IMR-90 (cell line): ENCODE measurements at regions not wholly inside any gene's neighbourhood (a gene's known extent, or its start where the extent isn't known, plus 50 kb on each side); places are given as distances from the start of the nearest gene placed in this dataset.

Experiments used
- ATAC-seq: fragments of 200-7000 bp; cut with Tn5 transposase; 2 replicates; pipeline ENCODE4 v1.9.1; 2020; ENCODE audit warnings: low read depth, mild to moderate bottlenecking, moderate library complexity
- BruUV-seq: library from RNA; stranded (reverse); fragments of 400-500 nt; replicated peaks from 2 replicates; lab custom pipeline; 2021; lab: Mats Ljungman, UMichigan
- CTCF ChIA-PET: fragments of 300-600 bp; formaldehyde crosslinking; extraction: SDS; loops from one replicate; lab custom pipeline; 2021; ENCODE audit warnings: antibody characterized with exemption; lab: Yijun Ruan, JAX
- POLR2A ChIA-PET: fragments of 300-600 bp; sonication (Branson Sonifier 250); formaldehyde crosslinking; loops from one replicate; lab custom pipeline; 2022; ENCODE audit warnings: antibody characterized with exemption; ENCODE audit not compliant: unreplicated experiment; lab: Charles Lee
- DNase-seq: peaks from one replicate; pipeline ENCODE4 v3.0.0; 2013
- H2AFZ ChIP-seq: replicated peaks from 2 replicates; pipeline ENCODE3; 2013; ENCODE audit warnings: low read length, mild to moderate bottlenecking; ENCODE audit not compliant: poor library complexity
- H2AK5ac ChIP-seq: 2 replicates; pipeline ENCODE4 v1.6.1; 2013; ENCODE audit warnings: low read depth, low read length, inconsistent platforms
- H2AK9ac ChIP-seq: replicated peaks from 2 replicates; pipeline ENCODE3; 2013; ENCODE audit warnings: mild to moderate bottlenecking, low read depth, low read length, moderate library complexity; ENCODE audit not compliant: poor library complexity
- H2BK120ac ChIP-seq: 2 replicates; pipeline ENCODE4 v1.6.1; 2013; ENCODE audit warnings: low read depth, low read length, inconsistent platforms
- H2BK15ac ChIP-seq: 3 replicates; pipeline ENCODE4 v1.6.1; 2013; ENCODE audit warnings: low read depth, low read length, inconsistent platforms
- H2BK20ac ChIP-seq: 2 replicates; pipeline ENCODE4 v1.6.1; 2013; ENCODE audit warnings: low read depth, mild to moderate bottlenecking, inconsistent platforms, low read length, moderate library complexity
- H2BK5ac ChIP-seq: 2 replicates; pipeline ENCODE4 v1.6.1; 2013; ENCODE audit warnings: mild to moderate bottlenecking, low read depth, low read length, inconsistent platforms; ENCODE audit not compliant: poor library complexity, severe bottlenecking
- H3K14ac ChIP-seq: replicated peaks from 2 replicates; pipeline ENCODE4 v1.6.1; 2013; ENCODE audit warnings: low read depth, low read length, inconsistent platforms
- H3K18ac ChIP-seq: 2 replicates; pipeline ENCODE4 v1.6.1; 2013; ENCODE audit warnings: low read depth, low read length, control low read depth
- H3K23ac ChIP-seq: 2 replicates; pipeline ENCODE4 v1.6.1; 2013; ENCODE audit warnings: low read depth, low read length, inconsistent platforms
- H3K27ac ChIP-seq: 2 replicates; pipeline ENCODE4 v1.5.1; 2013; ENCODE audit warnings: mild to moderate bottlenecking, control low read depth, low read length; ENCODE audit not compliant: insufficient read depth
- H3K27me3 ChIP-seq: 2 replicates; pipeline ENCODE4 v1.6.1; 2013; ENCODE audit warnings: low read length; ENCODE audit not compliant: control insufficient read depth, insufficient read depth
- H3K36me3 ChIP-seq: 2 replicates; pipeline ENCODE4 v1.6.1; 2013; ENCODE audit warnings: low read length, mixed read lengths; ENCODE audit not compliant: control insufficient read depth, insufficient read depth
- H3K4ac ChIP-seq: 2 replicates; pipeline ENCODE4 v1.6.1; 2013; ENCODE audit warnings: low read depth, low read length, inconsistent platforms
- H3K4me1 ChIP-seq: 2 replicates; pipeline ENCODE4 v1.6.1; 2013; ENCODE audit warnings: low read length, mixed read lengths; ENCODE audit not compliant: control insufficient read depth, insufficient read depth
- H3K4me2 ChIP-seq: 2 replicates; pipeline ENCODE4 v1.6.1; 2013; ENCODE audit warnings: low read depth, mild to moderate bottlenecking, control low read depth, low read length, moderate library complexity
- H3K4me3 ChIP-seq: 2 replicates; pipeline ENCODE4 v1.5.1; 2013; ENCODE audit warnings: low read depth, mild to moderate bottlenecking, control low read depth, low read length, moderate library complexity; ENCODE audit not compliant: insufficient read depth
- H3K56ac ChIP-seq: 2 replicates; pipeline ENCODE4 v1.6.1; 2013; ENCODE audit warnings: low read length, inconsistent platforms; ENCODE audit not compliant: insufficient read depth; ENCODE audit errors: extremely low read depth
- H3K79me1 ChIP-seq, 2 experiments: 2 replicates each; pipeline ENCODE4 v1.6.1; 2013; ENCODE audit warnings: low read length in 2 of 2, inconsistent platforms in 1 of 2, low read depth in 1 of 2
- H3K9ac ChIP-seq: 2 replicates; pipeline ENCODE4 v1.6.1; 2013; ENCODE audit warnings: low read depth, low read length, control low read depth
- H3K9me1 ChIP-seq: 2 replicates; pipeline ENCODE4 v1.6.1; 2013; ENCODE audit warnings: low read length, inconsistent platforms; ENCODE audit not compliant: insufficient read depth
- H3K9me3 ChIP-seq: 2 replicates; pipeline ENCODE4 v1.6.1; 2013; ENCODE audit warnings: low read length; ENCODE audit not compliant: control insufficient read depth, insufficient read depth
- H4K20me1 ChIP-seq: 2 replicates; pipeline ENCODE4 v1.6.1; 2013; ENCODE audit warnings: low read length, inconsistent platforms; ENCODE audit not compliant: insufficient read depth
- H4K5ac ChIP-seq: 2 replicates; pipeline ENCODE4 v1.6.1; 2013; ENCODE audit warnings: mild to moderate bottlenecking, low read depth, low read length, control low read depth
- H4K8ac ChIP-seq, 2 experiments: 2 replicates each; pipeline ENCODE4 v1.6.1; 2013; ENCODE audit warnings: low read depth in 2 of 2, low read length in 2 of 2, control low read depth in 1 of 2, inconsistent platforms in 1 of 2
- H4K91ac ChIP-seq: 2 replicates; pipeline ENCODE4 v1.6.1; 2013; ENCODE audit warnings: low read depth, low read length, inconsistent platforms; ENCODE audit not compliant: insufficient read depth
- BHLHE40 ChIP-seq: fragments of 150-350 bp; IDR thresholded peaks from 2 replicates; pipeline ENCODE4 v1.6.1; 2016; ENCODE audit warnings: mild to moderate bottlenecking, low read depth, low read length
- CEBPB ChIP-seq: IDR thresholded peaks from 2 replicates; pipeline ENCODE4 v1.6.1; 2012; ENCODE audit warnings: low read depth, low read length, improper control_type of control experiment
- CHD1 ChIP-seq: IDR thresholded peaks from 2 replicates; pipeline ENCODE4 v1.6.1; 2012; ENCODE audit warnings: low read depth, low read length, improper control_type of control experiment
- FOS ChIP-seq: fragments of 150-350 bp; IDR thresholded peaks from 2 replicates; pipeline ENCODE4 v1.6.1; 2016; ENCODE audit warnings: low read depth, low read length
- MAFK ChIP-seq: IDR thresholded peaks from 2 replicates; pipeline ENCODE4 v1.6.1; 2012; ENCODE audit warnings: low read depth, low read length, improper control_type of control experiment
- MAZ ChIP-seq: IDR thresholded peaks from 2 replicates; pipeline ENCODE4 v1.6.1; 2012; ENCODE audit warnings: low read depth, mild to moderate bottlenecking, low read length, improper control_type of control experiment, moderate library complexity, borderline replicate concordance
- MXI1 ChIP-seq: IDR thresholded peaks from 2 replicates; pipeline ENCODE4 v1.6.1; 2012; ENCODE audit warnings: low read depth, mild to moderate bottlenecking, low read length, moderate library complexity, borderline replicate concordance
- NFE2L2 ChIP-seq: fragments of 150-350 bp; IDR thresholded peaks from 2 replicates; pipeline ENCODE4 v1.6.1; 2016; ENCODE audit warnings: low read depth, mild to moderate bottlenecking, low read length
- POLR2A ChIP-seq: IDR thresholded peaks from 2 replicates; pipeline ENCODE4 v1.6.1; 2012; ENCODE audit warnings: mild to moderate bottlenecking, low read depth, low read length
- RAD21 ChIP-seq: IDR thresholded peaks from 2 replicates; pipeline ENCODE4 v1.6.1; 2012; ENCODE audit warnings: low read length, improper control_type of control experiment
- RCOR1 ChIP-seq: IDR thresholded peaks from 2 replicates; pipeline ENCODE4 v1.6.1; 2012; ENCODE audit warnings: mild to moderate bottlenecking, low read length, improper control_type of control experiment; ENCODE audit not compliant: insufficient replicate concordance
- RFX5 ChIP-seq: IDR thresholded peaks from 2 replicates; pipeline ENCODE4 v1.8.0; 2012; ENCODE audit warnings: low read depth, mild to moderate bottlenecking, low read length, moderate library complexity
- SMC3 ChIP-seq: fragments of 150-350 bp; IDR thresholded peaks from 2 replicates; pipeline ENCODE4 v1.6.1; 2016; ENCODE audit warnings: low read depth, mild to moderate bottlenecking, antibody characterized with exemption, low read length, moderate library complexity
- WGBS, 2 experiments: methylation state at CpG; one replicate each; pipeline versions ENCODE4 v1.1.5 to v1.1.7; 2013; ENCODE audit warnings: missing lambda C conversion rate in 2 of 2; ENCODE audit not compliant: insufficient read length in 1 of 2; ENCODE audit errors: extremely low coverage in 2 of 2; 5-methylcytosine and 5-hydroxymethylcytosine counted together
- dilution Hi-C: fragments of 300-500 bp; cut with HindIII; formaldehyde crosslinking; loops from one replicate; pipeline ENCODE4 v1.14.3; 2018; ENCODE audit warnings: low sequenced_read_pairs; ENCODE audit not compliant: unreplicated experiment
- in situ Hi-C: fragments of 300-500 bp; cut with MboI; formaldehyde crosslinking; loops from 3 replicates; pipeline ENCODE4 v1.14.3; 2019; ENCODE audit warnings: low sequenced_read_pairs, inconsistent platforms, mixed read lengths
- intact Hi-C: fragments of 100-400 bp; cut with micrococcal nuclease; formaldehyde crosslinking; loops from 2 replicates; pipeline ENCODE4 v1.10.0; 2022
- TF ChIP-seq, protein P1 (sequence below): fragments of 150-350 bp; IDR thresholded peaks from 2 replicates; pipeline ENCODE4 v1.6.1; 2017; ENCODE audit warnings: mild to moderate bottlenecking, antibody characterized with exemption, low read length, low read depth
- TF ChIP-seq, protein P2 (sequence below): conservative IDR thresholded peaks from 2 replicates; pipeline ENCODE4 v1.5.1; 2012; ENCODE audit warnings: mild to moderate bottlenecking, low read depth, low read length, improper control_type of control experiment

DNA sequence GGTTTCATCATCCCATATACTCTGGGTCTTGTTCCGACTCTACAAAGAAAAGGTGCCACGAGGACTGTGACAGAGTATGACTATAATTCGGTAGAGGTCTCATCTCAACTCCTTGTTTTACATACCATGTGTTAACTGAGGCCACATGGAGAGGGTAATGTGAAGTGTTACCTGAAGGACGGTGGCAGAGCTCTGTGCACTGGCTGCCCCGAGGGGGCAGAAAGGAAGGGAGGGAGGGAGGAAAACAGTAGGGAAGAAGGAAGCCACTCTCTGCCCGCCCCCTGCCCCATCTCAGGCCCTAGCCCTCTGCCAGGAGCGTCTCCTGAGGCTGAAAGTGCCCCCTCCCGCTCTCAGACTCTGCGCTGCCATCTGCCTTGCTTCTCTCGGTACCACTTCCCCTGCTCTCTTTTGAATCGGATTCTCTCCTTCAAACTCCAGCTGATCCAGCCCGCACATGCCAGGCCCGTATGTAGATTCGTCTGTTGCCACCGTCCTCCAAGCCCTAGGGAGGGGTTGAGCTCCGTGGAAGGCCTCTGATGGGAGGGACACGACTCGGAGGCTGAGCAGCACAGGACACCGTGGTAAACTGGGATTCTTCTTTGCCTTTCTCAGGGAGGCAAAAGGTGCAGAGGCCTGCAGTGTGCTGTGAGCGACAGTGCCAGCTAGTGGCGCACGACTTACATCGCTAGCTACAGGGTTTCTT lies 70.5 kb upstream of the ATP10A start:
- Histone ChIP-seq H3K23ac (peak overlapping the region; percentile 90), H3K79me1 (no peaks in the 10 kb centered on the region), H2BK5ac (peak overlapping the region; percentile 26), H3K14ac (peak overlapping the region; percentile 91), H3K56ac (no peak overlapping the region; the same call in 1 of the 2 replicates), H3K9ac (peak overlapping the region; percentile 47), H3K4me3 (peak overlapping the region; percentile 32), H3K4ac (peak overlapping the region; percentile 97), H4K20me1 (no peaks in the 10 kb centered on the region), H3K27me3 (no peaks in the 10 kb centered on the region), H4K8ac (peak overlapping the region; percentile 62 to 95; a peak in 3 of 4 replicates), H4K5ac (peak overlapping the region; percentile 33; the same call in 1 of the 2 replicates), H2AFZ (peak overlapping the region; percentile 95), H2BK20ac (peak overlapping the region; percentile 95), H3K9me1 (peaks cover 4% of the 10 kb centered on the region; the same call in 1 of the 2 replicates), H4K91ac (peak overlapping the region; percentile 96), H3K18ac (peak overlapping the region; percentile 4), H2BK120ac (peak overlapping the region; percentile 100), H3K4me2 (peak overlapping the region; percentile 66), H2AK5ac (peak overlapping the region; percentile 73), H2AK9ac (peak overlapping the region; percentile 60), H3K9me3 (no peaks in the 10 kb centered on the region), H3K36me3 (no peaks in the 10 kb centered on the region), H2BK15ac (peak overlapping the region; percentile 79; the same call in 1 of the 3 replicates), H3K27ac (peak overlapping the region; percentile 24; the same call in 1 of the 2 replicates), H3K4me1 (peaks cover 3% of the 10 kb centered on the region; the same call in 1 of the 2 replicates)
- dilution Hi-C loops (no loop called here), intact Hi-C loops (loop anchor here (1.0 to 5.0 kb wide), 5 partner anchors 71 to 425 kb away; partner anchors contain the start of gene ATP10A), in situ Hi-C loops (loop anchor here (10.0 kb wide), 2 partner anchors 239 to 429 kb away; no protein-coding TSS in a partner anchor)
- no TSS peak for BruUV-seq
- DNase-seq (peak; percentile 87), ATAC-seq (peak; percentile 99)
- WGBS, 2 experiments, result no CpG with 5 or more reads among the region's 23 CpGs
- ChIA-PET CTCF (interaction anchor here (0.5 to 2.6 kb wide), 32 partner anchors 9 to 425 kb away, joined by 3 to 11 read pairs (median 4); no protein-coding TSS in a partner anchor), POLR2A (interaction anchor here (0.6 kb wide), 1 partner anchor 152 kb away, joined by 16 read pairs; no protein-coding TSS in a partner anchor)
- no peak for TF ChIP-seq CEBPB
- no peak for TF ChIP-seq NFE2L2
- peak; percentile 58; the same call in 1 of the 2 replicates for TF ChIP-seq POLR2A
- no peak for TF ChIP-seq MXI1
- TF ChIP-seq, protein P1, sequence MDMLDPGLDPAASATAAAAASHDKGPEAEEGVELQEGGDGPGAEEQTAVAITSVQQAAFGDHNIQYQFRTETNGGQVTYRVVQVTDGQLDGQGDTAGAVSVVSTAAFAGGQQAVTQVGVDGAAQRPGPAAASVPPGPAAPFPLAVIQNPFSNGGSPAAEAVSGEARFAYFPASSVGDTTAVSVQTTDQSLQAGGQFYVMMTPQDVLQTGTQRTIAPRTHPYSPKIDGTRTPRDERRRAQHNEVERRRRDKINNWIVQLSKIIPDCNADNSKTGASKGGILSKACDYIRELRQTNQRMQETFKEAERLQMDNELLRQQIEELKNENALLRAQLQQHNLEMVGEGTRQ, result no peak
- no peak; the same call in 1 of the 2 replicates for TF ChIP-seq CHD1
- TF ChIP-seq RCOR1, result no peak
- TF ChIP-seq BHLHE40, result no peak
- TF ChIP-seq RAD21, result peak; percentile 97
- no peak for TF ChIP-seq MAFK
- TF ChIP-seq FOS, result no peak
- TF ChIP-seq, protein P2, sequence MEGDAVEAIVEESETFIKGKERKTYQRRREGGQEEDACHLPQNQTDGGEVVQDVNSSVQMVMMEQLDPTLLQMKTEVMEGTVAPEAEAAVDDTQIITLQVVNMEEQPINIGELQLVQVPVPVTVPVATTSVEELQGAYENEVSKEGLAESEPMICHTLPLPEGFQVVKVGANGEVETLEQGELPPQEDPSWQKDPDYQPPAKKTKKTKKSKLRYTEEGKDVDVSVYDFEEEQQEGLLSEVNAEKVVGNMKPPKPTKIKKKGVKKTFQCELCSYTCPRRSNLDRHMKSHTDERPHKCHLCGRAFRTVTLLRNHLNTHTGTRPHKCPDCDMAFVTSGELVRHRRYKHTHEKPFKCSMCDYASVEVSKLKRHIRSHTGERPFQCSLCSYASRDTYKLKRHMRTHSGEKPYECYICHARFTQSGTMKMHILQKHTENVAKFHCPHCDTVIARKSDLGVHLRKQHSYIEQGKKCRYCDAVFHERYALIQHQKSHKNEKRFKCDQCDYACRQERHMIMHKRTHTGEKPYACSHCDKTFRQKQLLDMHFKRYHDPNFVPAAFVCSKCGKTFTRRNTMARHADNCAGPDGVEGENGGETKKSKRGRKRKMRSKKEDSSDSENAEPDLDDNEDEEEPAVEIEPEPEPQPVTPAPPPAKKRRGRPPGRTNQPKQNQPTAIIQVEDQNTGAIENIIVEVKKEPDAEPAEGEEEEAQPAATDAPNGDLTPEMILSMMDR, result peak; percentile 94
- peak; percentile 91 for TF ChIP-seq SMC3
- TF ChIP-seq MAZ, result no peak
- no peak for TF ChIP-seq RFX5
